ENCODE measurements at regions not wholly inside any gene's neighbourhood (a gene's known extent, or its start where the extent isn't known, plus 50 kb on each side); places are given as distances from the start of the nearest gene placed in this dataset.
"Not testable (repeated sequence)": the region's sequence is repeated elsewhere in the genome, so short reads cannot be mapped to it uniquely, and the experiment has no call there.

- DNase-seq, result no peak
Observed at GRCh38 chr3:110973263-110973895, 98.2 kb upstream of the NECTIN3 start.

GRCh38 chr3:110974902-110975301 is 96.7 kb upstream of the NECTIN3 start:
- no peak for DNase-seq

- no peak for DNase-seq
Observed at GRCh38 chr3:110984456-110985250, 87.0 kb upstream of the NECTIN3 start.

- DNase-seq, result no peak
Observed at GRCh38 chr3:110989446-110989845, 82.2 kb upstream of the NECTIN3 start.

GRCh38 chr3:110995461-110996231 is 76.0 kb upstream of the NECTIN3 start:
- no peak for DNase-seq

GRCh38 chr3:110998766-110999165 is 72.8 kb upstream of the NECTIN3 start:
- not testable (repeated sequence) for DNase-seq

- DNase-seq, result not testable (repeated sequence)
Observed at GRCh38 chr3:111006485-111006884, 65.1 kb upstream of the NECTIN3 start.

- DNase-seq, result peak; percentile 16
Observed at GRCh38 chr3:111012388-111013248, 59.0 kb upstream of the NECTIN3 start.

Measured in eye (tissue), 1 donor.